Osteoblast (primary cell): ENCODE measurements at regions not wholly inside any gene's neighbourhood (a gene's known extent, or its start where the extent isn't known, plus 50 kb on each side); places are given as distances from the start of the nearest gene placed in this dataset.
"Not testable (repeated sequence)": the region's sequence is repeated elsewhere in the genome, so short reads cannot be mapped to it uniquely, and the experiment has no call there.

Experiments
- DNase-seq: peaks from one replicate; pipeline ENCODE4 v3.0.0; 2011; ENCODE audit warnings: low spot score, mixed read lengths; ENCODE audit not compliant: insufficient read length; ENCODE audit errors: missing footprints
- H2AFZ ChIP-seq: 2 replicates; pipeline ENCODE4 v1.6.0; 2011; ENCODE audit warnings: mild to moderate bottlenecking, low read length
- H3K27ac ChIP-seq: 2 replicates; pipeline ENCODE4 v1.5.1; 2011; ENCODE audit warnings: mild to moderate bottlenecking, low read depth, low read length, moderate library complexity
- H3K27me3 ChIP-seq: 2 replicates; pipeline ENCODE4 v1.6.0; 2012; ENCODE audit warnings: mild to moderate bottlenecking, control low read depth, inconsistent platforms, low read length, moderate library complexity; ENCODE audit not compliant: insufficient read depth
- H3K36me3 ChIP-seq: 2 replicates; pipeline ENCODE4 v1.5.1; 2011; ENCODE audit warnings: mild to moderate bottlenecking, low read length, control low read depth, moderate library complexity; ENCODE audit not compliant: insufficient read depth
- H3K4me1 ChIP-seq: 2 replicates; pipeline ENCODE4 v1.5.1; 2011; ENCODE audit warnings: mild to moderate bottlenecking, low read length, control low read depth, moderate library complexity; ENCODE audit not compliant: insufficient read depth
- H3K4me2 ChIP-seq: 2 replicates; pipeline ENCODE4 v1.6.0; 2011; ENCODE audit warnings: mild to moderate bottlenecking, low read length; ENCODE audit not compliant: insufficient read depth
- H3K4me3 ChIP-seq: fragments of 200-600 bp; sonication (generic); 3 replicates; pipeline ENCODE4 v1.5.1; 2012; ENCODE audit warnings: mild to moderate bottlenecking, low read length, inconsistent platforms; ENCODE audit not compliant: insufficient read depth
- H3K79me2 ChIP-seq: 2 replicates; pipeline ENCODE4 v1.6.0; 2012; ENCODE audit warnings: mild to moderate bottlenecking, low read length, control low read depth, inconsistent platforms; ENCODE audit not compliant: insufficient read depth
- H3K9me3 ChIP-seq: 2 replicates; pipeline ENCODE4 v1.5.1; 2011; ENCODE audit warnings: low read depth, low read length, control low read depth
- H4K20me1 ChIP-seq: 2 replicates; pipeline ENCODE4 v1.6.0; 2012; ENCODE audit warnings: mild to moderate bottlenecking, low read length, control low read depth; ENCODE audit not compliant: insufficient read depth

DNA sequence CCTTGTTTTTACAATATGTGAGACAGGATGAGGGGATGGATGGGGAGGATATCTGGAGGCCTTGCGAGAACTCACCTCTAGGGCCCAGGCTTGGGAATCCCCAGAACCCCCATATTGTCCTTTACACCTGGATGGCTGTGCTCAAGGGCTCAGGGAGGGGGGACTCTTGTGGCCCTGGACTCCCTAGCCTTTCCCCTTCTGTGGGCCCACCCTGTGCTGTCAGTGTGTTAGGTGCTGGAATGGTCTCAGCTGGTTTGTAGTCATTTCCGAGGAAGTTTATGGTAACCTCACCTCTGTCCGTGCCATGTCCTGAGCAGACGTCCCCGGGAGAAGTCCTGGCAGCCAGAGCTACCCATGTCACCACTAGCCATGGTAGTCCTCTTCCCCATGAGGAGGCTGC, 158.3 kb downstream of the KCNJ18 start:
- H3K79me2 ChIP-seq, H3K4me3 ChIP-seq, H3K36me3 ChIP-seq, H3K9me3 ChIP-seq, H3K27me3 ChIP-seq, H3K4me1 ChIP-seq, H2AFZ ChIP-seq, DNase-seq, H4K20me1 ChIP-seq, H3K4me2 ChIP-seq, H3K27ac ChIP-seq: not testable (repeated sequence)
